ENCODE measurements at regions not wholly inside any gene's neighbourhood (a gene's known extent, or its start where the extent isn't known, plus 50 kb on each side); places are given as distances from the start of the nearest gene placed in this dataset.

DNA sequence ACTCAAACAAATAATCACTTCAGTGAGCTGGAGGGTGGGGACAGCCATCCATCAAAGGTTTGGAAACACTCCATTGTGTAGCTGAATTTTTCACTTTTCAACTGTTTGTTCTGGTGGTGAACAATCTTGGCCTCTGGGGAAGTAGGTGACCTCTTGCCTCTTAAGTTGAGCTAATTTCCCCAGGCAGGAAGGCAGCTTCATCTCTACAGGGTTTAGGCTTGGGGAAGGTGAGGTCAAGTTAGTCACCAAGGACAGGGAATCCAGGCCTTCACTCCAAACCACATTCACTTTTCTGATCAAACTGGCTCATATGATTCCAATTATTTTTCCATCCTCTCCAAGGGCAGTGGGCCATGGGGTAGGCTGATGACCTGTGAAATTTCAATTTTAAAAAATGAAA lies 138.3 kb upstream of the HABP2 start:
- H3K4me1 ChIP-seq = no peaks in the 10 kb centered on the region
- no peaks in the 10 kb centered on the region for H3K27me3 ChIP-seq
- no peaks in the 10 kb centered on the region for H3K36me3 ChIP-seq (ENCODE audit: low read depth, missing control alignments)
- H3K9me3 ChIP-seq = no peaks in the 10 kb centered on the region
- no peak for DNase-seq
- TF ChIP-seq, protein P1, sequence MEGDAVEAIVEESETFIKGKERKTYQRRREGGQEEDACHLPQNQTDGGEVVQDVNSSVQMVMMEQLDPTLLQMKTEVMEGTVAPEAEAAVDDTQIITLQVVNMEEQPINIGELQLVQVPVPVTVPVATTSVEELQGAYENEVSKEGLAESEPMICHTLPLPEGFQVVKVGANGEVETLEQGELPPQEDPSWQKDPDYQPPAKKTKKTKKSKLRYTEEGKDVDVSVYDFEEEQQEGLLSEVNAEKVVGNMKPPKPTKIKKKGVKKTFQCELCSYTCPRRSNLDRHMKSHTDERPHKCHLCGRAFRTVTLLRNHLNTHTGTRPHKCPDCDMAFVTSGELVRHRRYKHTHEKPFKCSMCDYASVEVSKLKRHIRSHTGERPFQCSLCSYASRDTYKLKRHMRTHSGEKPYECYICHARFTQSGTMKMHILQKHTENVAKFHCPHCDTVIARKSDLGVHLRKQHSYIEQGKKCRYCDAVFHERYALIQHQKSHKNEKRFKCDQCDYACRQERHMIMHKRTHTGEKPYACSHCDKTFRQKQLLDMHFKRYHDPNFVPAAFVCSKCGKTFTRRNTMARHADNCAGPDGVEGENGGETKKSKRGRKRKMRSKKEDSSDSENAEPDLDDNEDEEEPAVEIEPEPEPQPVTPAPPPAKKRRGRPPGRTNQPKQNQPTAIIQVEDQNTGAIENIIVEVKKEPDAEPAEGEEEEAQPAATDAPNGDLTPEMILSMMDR (IDR thresholded peaks at IDR 0.05) = no peak
- no peak for TF ChIP-seq POLR2A (IDR thresholded peaks at IDR 0.05)
- H3K4me3 ChIP-seq = no peak overlapping the region
- H3K27ac ChIP-seq = no peak overlapping the region
- intact Hi-C loops (cut with DNase I; ENCODE audit: low total_unique reads) = no loop called here

DNA sequence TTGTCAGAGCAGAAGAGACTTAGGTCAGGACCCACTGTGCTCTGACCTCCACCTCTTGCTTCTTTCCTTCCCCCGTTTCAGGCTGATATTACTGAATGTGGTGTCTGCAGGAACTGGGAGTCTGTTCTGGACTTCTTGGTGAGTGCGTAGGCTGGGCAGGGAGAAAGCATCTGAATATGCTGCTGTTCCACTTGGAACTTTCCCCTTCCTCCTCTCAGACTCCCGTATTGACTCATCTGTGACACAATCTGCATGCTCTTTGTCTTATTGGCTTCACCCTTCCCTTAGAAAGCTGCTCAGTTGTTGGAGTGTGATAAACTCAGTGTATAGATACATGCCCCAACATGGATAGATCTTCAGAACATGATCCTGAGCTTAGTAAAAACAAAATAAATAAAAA lies 137.6 kb upstream of the HABP2 start:
- TF ChIP-seq, protein P1 (IDR thresholded peaks at IDR 0.05) = no peak
- no peak for TF ChIP-seq POLR2A (IDR thresholded peaks at IDR 0.05)
- intact Hi-C loops (cut with DNase I; ENCODE audit: low total_unique reads) = no loop called here
- Histone ChIP-seq H3K9me3 (no peaks in the 10 kb centered on the region), H3K27ac (no peak overlapping the region), H3K36me3 (ENCODE audit: low read depth, missing control alignments) (no peaks in the 10 kb centered on the region), H3K4me1 (no peaks in the 10 kb centered on the region), H3K4me3 (no peak overlapping the region), H3K27me3 (no peaks in the 10 kb centered on the region)
- DNase-seq = no peak
- 66 to 75% methylated on average over 3 of the region's 3 CpGs for WGBS, 2 donors

- 50 to 83% methylated on average over 2 of the region's 2 CpGs for WGBS, 2 donors
- H3K36me3 ChIP-seq (ENCODE audit: low read depth, missing control alignments) = no peaks in the 10 kb centered on the region
- H3K27ac ChIP-seq = no peak overlapping the region
- no peaks in the 10 kb centered on the region for H3K27me3 ChIP-seq
- H3K4me3 ChIP-seq = no peak overlapping the region
- DNase-seq = no peak
- no peaks in the 10 kb centered on the region for H3K9me3 ChIP-seq
- intact Hi-C loops (cut with DNase I; ENCODE audit: low total_unique reads) = no loop called here
- no peaks in the 10 kb centered on the region for H3K4me1 ChIP-seq
- TF ChIP-seq POLR2A (IDR thresholded peaks at IDR 0.05) = no peak
- TF ChIP-seq, protein P1 (IDR thresholded peaks at IDR 0.05) = no peak
These were observed 132.7 kb upstream of the HABP2 start for GRCh38 chr10:113420057-113420732.

GRCh38 chr10:113420733-113421675 lies 131.8 kb upstream of the HABP2 start:
- no peak for TF ChIP-seq POLR2A (IDR thresholded peaks at IDR 0.05)
- TF ChIP-seq, protein P1 (IDR thresholded peaks at IDR 0.05) = no peak

More at GRCh38 chr10:113420733-113421675, 131.8 kb upstream of the HABP2 start:
- intact Hi-C loops (cut with DNase I; ENCODE audit: low total_unique reads) = no loop called here
- Histone ChIP-seq H3K4me3 (no peak overlapping the region), H3K27ac (no peak overlapping the region), H3K27me3 (no peaks in the 10 kb centered on the region), H3K9me3 (no peaks in the 10 kb centered on the region), H3K36me3 (ENCODE audit: low read depth, missing control alignments) (no peaks in the 10 kb centered on the region), H3K4me1 (no peaks in the 10 kb centered on the region)
- WGBS, 2 donors = 80 to 86% methylated on average over 7 to 9 of the region's 9 CpGs
- no peak for DNase-seq
